Endothelial cell of umbilical vein (primary cell): ENCODE measurements at regions not wholly inside any gene's neighbourhood (a gene's known extent, or its start where the extent isn't known, plus 50 kb on each side); places are given as distances from the start of the nearest gene placed in this dataset.

Experiments used
- BruUV-seq: library from RNA; stranded (reverse); fragments of 400-500 nt; replicated peaks from 2 replicates; lab custom pipeline; 2021; lab: Mats Ljungman, UMichigan
- CTCF ChIA-PET: fragments of 300-600, 350-600 bp; sonication (Branson Sonifier 250); formaldehyde crosslinking; loops from one replicate; lab custom pipeline; 2021; ENCODE audit warnings: antibody characterized with exemption, inconsistent platforms; lab: Charles Lee
- POLR2A ChIA-PET: fragments of 300-600, 350-600 bp; sonication (Branson Sonifier 250); formaldehyde crosslinking; loops from one replicate; lab custom pipeline; 2021; ENCODE audit warnings: antibody characterized with exemption, inconsistent platforms; lab: Charles Lee
- DNase-seq: peaks from one replicate; pipeline ENCODE4 v3.0.0-alpha.2; 2011; ENCODE audit warnings: low read depth, low spot score
- FAIRE-seq: peaks from 2 replicates; lab custom pipeline; 2011; peaks lifted over from hg19 to GRCh38; lab: Jason Lieb, UNC
- H2AFZ ChIP-seq: 2 replicates; pipeline ENCODE4 v1.6.0; 2012; ENCODE audit warnings: low read depth, low read length, control low read depth, inconsistent platforms
- H3K27ac ChIP-seq: 2 replicates; pipeline ENCODE4 v1.5.1; 2011; ENCODE audit warnings: low read depth, mild to moderate bottlenecking, control low read depth, low read length, moderate library complexity; ENCODE audit not compliant: insufficient read depth
- H3K27me3 ChIP-seq, 2 experiments: 2 replicates each; pipeline versions ENCODE4 v1.6.0 to v1.6.1; 2011; ENCODE audit warnings: low read length in 2 of 2, mixed read lengths in 1 of 2; ENCODE audit not compliant: control insufficient read depth in 2 of 2, insufficient read depth in 2 of 2
- H3K36me3 ChIP-seq, 2 experiments: 2 replicates in 1 of 2; 3 replicates in 1 of 2; pipeline ENCODE4 v1.5.1; 2011; ENCODE audit warnings: low read length in 2 of 2, mild to moderate bottlenecking in 1 of 2, moderate library complexity in 1 of 2; ENCODE audit not compliant: control insufficient read depth in 2 of 2, insufficient read depth in 2 of 2; ENCODE audit errors: extremely low read depth in 1 of 2
- H3K4me1 ChIP-seq: 3 replicates; pipeline ENCODE4 v1.5.1; 2011; ENCODE audit warnings: mild to moderate bottlenecking, low read length; ENCODE audit not compliant: control insufficient read depth, insufficient read depth; ENCODE audit errors: extremely low read depth
- H3K4me2 ChIP-seq: 2 replicates; pipeline ENCODE4 v1.6.1; 2011; ENCODE audit warnings: low read length, control low read depth, mixed read lengths; ENCODE audit not compliant: insufficient read depth
- H3K4me3 ChIP-seq, 3 experiments: fragments of 200-600 bp in 1 of 3; sonication (generic), shearing (Covaris generic) in 1 of 3; replicated peaks in 1 of 3; 2 replicates each; pipeline ENCODE4 v1.5.1; 2011 to 2016; ENCODE audit warnings: control low read depth in 3 of 3, low read length in 3 of 3, mild to moderate bottlenecking in 2 of 3, inconsistent platforms in 1 of 3, low read depth in 1 of 3, moderate library complexity in 1 of 3; ENCODE audit not compliant: insufficient read depth in 1 of 3
- H3K79me2 ChIP-seq: 2 replicates; pipeline ENCODE4 v1.6.0; 2012; ENCODE audit warnings: low read length, inconsistent platforms; ENCODE audit not compliant: control insufficient read depth, insufficient read depth
- H3K9ac ChIP-seq: replicated peaks from 2 replicates; pipeline ENCODE3; 2011; ENCODE audit warnings: low read length, control low read depth; ENCODE audit not compliant: insufficient read depth; ENCODE audit errors: extremely low read depth
- H3K9me1 ChIP-seq: replicated peaks from 3 replicates; pipeline ENCODE4 v1.6.0; 2011; ENCODE audit warnings: mild to moderate bottlenecking, low read length; ENCODE audit not compliant: control insufficient read depth, insufficient read depth; ENCODE audit errors: extremely low read depth
- H3K9me3 ChIP-seq: replicated peaks from 2 replicates; pipeline ENCODE4 v1.5.1; 2012; ENCODE audit warnings: low read length, inconsistent platforms; ENCODE audit not compliant: control insufficient read depth, insufficient read depth
- H4K20me1 ChIP-seq: replicated peaks from 2 replicates; pipeline ENCODE3; 2011; ENCODE audit warnings: mild to moderate bottlenecking, low read length; ENCODE audit not compliant: control insufficient read depth, insufficient read depth; ENCODE audit errors: extremely low read depth
- CTCF ChIP-seq, 2 donors: IDR thresholded peaks; 1 replicate in 1 of 2; 2 replicates in 1 of 2; pipeline ENCODE4 v1.5.1; 2011; ENCODE audit warnings: low read length in 2 of 2, mild to moderate bottlenecking in 2 of 2, moderate library complexity in 2 of 2, control low read depth in 1 of 2, inconsistent platforms in 1 of 2, low read depth in 1 of 2; ENCODE audit not compliant: insufficient read depth in 1 of 2; ENCODE audit errors: extremely low read depth in 1 of 2
- EZH2 ChIP-seq: IDR thresholded peaks from 2 replicates; pipeline ENCODE4 v1.6.1; 2012; ENCODE audit warnings: borderline replicate concordance, low read depth, mild to moderate bottlenecking, moderate library complexity, low read length, inconsistent platforms; ENCODE audit not compliant: severe bottlenecking
- FOS ChIP-seq: IDR thresholded peaks from 2 replicates; pipeline ENCODE4 v1.6.1; 2011; ENCODE audit warnings: mild to moderate bottlenecking, low read length, moderate library complexity, borderline replicate concordance; ENCODE audit not compliant: insufficient read depth
- GATA2 ChIP-seq: IDR thresholded peaks from 2 replicates; pipeline ENCODE4 v1.7.0; 2011; ENCODE audit warnings: low read depth, mild to moderate bottlenecking, moderate library complexity, mixed read lengths, low read length; ENCODE audit not compliant: insufficient read length, insufficient read depth
- JUN ChIP-seq: IDR thresholded peaks from 2 replicates; pipeline ENCODE4 v1.6.1; 2011; ENCODE audit warnings: borderline replicate concordance, low read depth; ENCODE audit not compliant: insufficient read length, insufficient read depth
- MAX ChIP-seq: IDR thresholded peaks from 2 replicates; pipeline ENCODE4 v1.6.1; 2011; ENCODE audit not compliant: insufficient read depth, insufficient read length
- MYC ChIP-seq: IDR thresholded peaks from one replicate; pipeline ENCODE4 v1.6.1; 2011; ENCODE audit warnings: mild to moderate bottlenecking, low read depth, low read length
- POLR2A ChIP-seq: IDR thresholded peaks from 2 replicates; pipeline ENCODE4 v1.6.1; 2012; ENCODE audit warnings: low read depth, mild to moderate bottlenecking, control low read depth, low read length
- POLR2AphosphoS5 ChIP-seq: IDR thresholded peaks from 2 replicates; pipeline ENCODE4 v1.6.1; 2012; ENCODE audit warnings: low read depth, mild to moderate bottlenecking, control low read depth, low read length, moderate library complexity; ENCODE audit not compliant: insufficient read depth
- dilution Hi-C: fragments of 300-500 bp; cut with MboI; formaldehyde crosslinking; loops from one replicate; pipeline ENCODE4 v1.15.0; 2019; ENCODE audit warnings: low sequenced_read_pairs; ENCODE audit not compliant: extremely low pct_ligation_motif_present
- intact Hi-C: fragments of 100-400 bp; cut with micrococcal nuclease; formaldehyde crosslinking; loops from one replicate; pipeline ENCODE4 v1.10.0; 2022

- DNase-seq (no peak), FAIRE-seq (no peak)
- BruUV-seq = no TSS peak
- Histone ChIP-seq H3K27me3 (no peaks in the 10 kb centered on the region), H3K4me3 (no peak overlapping the region), H3K9ac (no peak overlapping the region), H3K36me3 (no peaks in the 10 kb centered on the region), H4K20me1 (no peaks in the 10 kb centered on the region), H3K27ac (no peak overlapping the region), H3K4me1 (no peaks in the 10 kb centered on the region), H3K9me1 (no peaks in the 10 kb centered on the region), H2AFZ (no peak overlapping the region), H3K9me3 (no peaks in the 10 kb centered on the region), H3K79me2 (no peaks in the 10 kb centered on the region), H3K4me2 (no peak overlapping the region)
- CTCF ChIA-PET = no interaction called here
- POLR2A ChIA-PET = no interaction called here
- TF ChIP-seq MYC = no peak
- TF ChIP-seq MAX = no peak
- no peak for TF ChIP-seq CTCF (IDR thresholded peaks at IDR 0.05; ENCODE audit: extremely low read depth in 1 of 2, insufficient read depth in 1 of 2, low read depth in 1 of 2, low read length in 2 of 2)
- TF ChIP-seq FOS = no peak
- TF ChIP-seq POLR2AphosphoS5 = no peak
- no peak for TF ChIP-seq EZH2
- no peak for TF ChIP-seq POLR2A
- no peak for TF ChIP-seq GATA2
- no peak for TF ChIP-seq JUN
- dilution Hi-C loops (no loop called here), intact Hi-C loops (no loop called here)
These were observed 204.4 kb upstream of the TRPC4 start for GRCh38 chr13:38073931-38074330.
